ENCODE measurements at regions not wholly inside any gene's neighbourhood (a gene's known extent, or its start where the extent isn't known, plus 50 kb on each side); places are given as distances from the start of the nearest gene placed in this dataset.

GRCh38 chr1:191366686-191367085 lies 791.6 kb upstream of the RGS18 start:
- no peaks in the 10 kb centered on the region for H3K79me2 ChIP-seq (ENCODE audit: control insufficient read depth, insufficient read depth, low read length)
- no peak overlapping the region for H2AFZ ChIP-seq (ENCODE audit: low read depth, low read length)
- in situ Hi-C loops (cut with MboI) = no loop called here
- ATAC-seq (no peak), FAIRE-seq (no peak), DNase-seq (ENCODE audit: extremely low read depth in 1 of 4, low spot score in 3 of 4) (no peak)
- no peaks in the 10 kb centered on the region for H3K27me3 ChIP-seq (ENCODE audit: control insufficient read depth in 2 of 2, insufficient read depth in 2 of 2, low read length in 2 of 2)
- no peaks in the 10 kb centered on the region for H3K9me1 ChIP-seq (ENCODE audit: control insufficient read depth, insufficient read depth, low read length)
- H3K27ac ChIP-seq (ENCODE audit: extremely low read depth, low read depth, low read length) = no peak overlapping the region
- intact Hi-C loops (cut with micrococcal nuclease) = no loop called here
- 29% methylated on average over 1 of the region's 1 CpG for WGBS (ENCODE audit: insufficient coverage, low coverage, missing lambda C conversion rate)
- no peaks in the 10 kb centered on the region for H3K36me3 ChIP-seq (ENCODE audit: control insufficient read depth, insufficient read depth, low read length)
- no peaks in the 10 kb centered on the region for H4K20me1 ChIP-seq (replicated peaks; ENCODE audit: control insufficient read depth, insufficient read depth, low read length)
- BruUV-seq (replicated peaks) = no TSS peak
- ChIA-PET POLR2A (no interaction called here), CTCF (ENCODE audit: low intra/inter-chr PET ratio) (no interaction called here)
- no peaks in the 10 kb centered on the region; a peak in 1 of 5 replicates for H3K4me1 ChIP-seq (replicated peaks in 1 of 2; ENCODE audit: control insufficient read depth in 2 of 2, insufficient read depth in 2 of 2, low read length in 2 of 2)
- H3K9ac ChIP-seq (ENCODE audit: insufficient read depth in 1 of 2, low read depth in 2 of 2, low read length in 2 of 2) = no peak overlapping the region
- H3K4me3 ChIP-seq = no peak overlapping the region
- no peaks in the 10 kb centered on the region; the same call in 1 of the 2 replicates for H3K9me3 ChIP-seq (replicated peaks; ENCODE audit: control insufficient read depth, insufficient read depth, low read depth, low read length)
- H3K4me2 ChIP-seq (ENCODE audit: insufficient read depth, low read length) = no peak overlapping the region
- no peak for TF ChIP-seq ZNF174 (CRISPR knock-in tag; IDR thresholded peaks at IDR 0.05)
- no peak for TF ChIP-seq JUNB (CRISPR knock-in tag; conservative IDR thresholded peaks at IDR 0.05)
- no peak for TF ChIP-seq ZC3H4 (CRISPR knock-in tag; IDR thresholded peaks at IDR 0.05; ENCODE audit: borderline replicate concordance)
- TF ChIP-seq MCM2 (IDR thresholded peaks at IDR 0.05; ENCODE audit: low read depth) = no peak
- TF ChIP-seq PHF20 (IDR thresholded peaks at IDR 0.05; ENCODE audit: partially characterized antibody) = no peak
- TF ChIP-seq SOX6 (IDR thresholded peaks at IDR 0.05) = no peak
- TF ChIP-seq MAFK (IDR thresholded peaks at IDR 0.05; ENCODE audit: low read length) = no peak
- TF ChIP-seq RFX1 (IDR thresholded peaks at IDR 0.05) = no peak
- TF ChIP-seq ZNF282 (CRISPR knock-in tag; IDR thresholded peaks at IDR 0.05) = no peak
- no peak for TF ChIP-seq GTF2E2 (tag; IDR thresholded peaks at IDR 0.05)
- TF ChIP-seq ADNP (tag; IDR thresholded peaks at IDR 0.05) = no peak
- TF ChIP-seq STAG1 (CRISPR knock-in tag; IDR thresholded peaks at IDR 0.05; ENCODE audit: borderline replicate concordance) = no peak
- no peak for TF ChIP-seq NR3C1 (CRISPR knock-in tag; IDR thresholded peaks at IDR 0.05)
- TF ChIP-seq HNRNPL (IDR thresholded peaks at IDR 0.05; ENCODE audit: low read depth, low read length) = no peak
- TF ChIP-seq CREB3 (tag; conservative IDR thresholded peaks at IDR 0.05; ENCODE audit: low read depth) = no peak
- no peak for TF ChIP-seq MBD1 (CRISPR knock-in tag; IDR thresholded peaks at IDR 0.05)
- no peak for TF ChIP-seq ZNF76 (CRISPR knock-in tag; IDR thresholded peaks at IDR 0.05; ENCODE audit: borderline replicate concordance)
- no peak for TF ChIP-seq ZNF507 (tag; conservative IDR thresholded peaks at IDR 0.05)
- no peak for TF ChIP-seq ZZZ3 (IDR thresholded peaks at IDR 0.05)
